Lower leg skin (tissue), 4 donors: ENCODE measurements at regions not wholly inside any gene's neighbourhood (a gene's known extent, or its start where the extent isn't known, plus 50 kb on each side); places are given as distances from the start of the nearest gene placed in this dataset.

Experiments used
- DNase-seq, 2 donors: peaks; one replicate each; pipeline ENCODE4 v3.0.0-alpha.2; 2019; ENCODE audit warnings: low spot score in 2 of 2
- H3K4me3 ChIP-seq: fragments of 200-600 bp; sonication (generic); 2 replicates; pipeline ENCODE4 v1.5.1; 2017; ENCODE audit warnings: mild to moderate bottlenecking, low read depth; ENCODE audit not compliant: poor library complexity, severe bottlenecking
- POLR2A ChIP-seq, 2 donors: fragments of 450-650 bp; IDR thresholded peaks; one replicate each; pipeline ENCODE4 v1.6.1; 2016 to 2017; ENCODE audit warnings: antibody characterized with exemption in 2 of 2, mild to moderate bottlenecking in 1 of 2, moderate library complexity in 1 of 2
- WGBS, 2 donors: methylation state at CpG; one replicate each; pipeline ENCODE4 v1.1.5; 2018; 5-methylcytosine and 5-hydroxymethylcytosine counted together
- intact Hi-C: fragments of 100-400 bp; cut with DNase I; formaldehyde crosslinking; loops from one replicate; pipeline ENCODE4 v1.15.0; 2023; ENCODE audit warnings: low total_unique reads
- TF ChIP-seq, protein P1 (sequence below), 3 donors: fragments of 450-650 bp; IDR thresholded peaks; one replicate each; pipeline ENCODE4 v1.5.1; 2016; ENCODE audit warnings: antibody characterized with exemption in 3 of 3, mild to moderate bottlenecking in 3 of 3, moderate library complexity in 2 of 3

DNA sequence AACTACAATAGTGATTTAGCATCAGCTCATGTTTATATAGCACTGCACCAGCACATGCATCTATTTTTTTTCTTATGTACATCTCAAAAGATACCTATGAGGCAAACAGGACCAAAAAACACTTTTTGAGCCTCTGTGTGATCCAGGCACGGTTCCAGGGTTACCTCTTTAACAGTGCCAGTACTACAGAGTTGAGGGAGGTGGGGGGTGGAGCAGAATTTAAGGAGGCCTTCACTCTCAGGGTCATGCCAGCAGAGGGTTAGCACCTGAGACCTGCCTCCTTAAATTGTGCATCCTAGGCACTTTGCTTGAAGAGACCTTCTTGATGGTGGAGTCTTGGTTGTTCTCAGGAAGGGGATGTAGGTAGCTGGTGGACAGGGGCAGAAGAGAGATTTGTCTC, 150.3 kb upstream of the TBL1XR1 start:
- WGBS, 2 donors: 57 to 69% methylated on average over 1 of the region's 1 CpG
- peak in 1 of 2 donors; percentile 29 for DNase-seq
- intact Hi-C loops: no loop called here

GRCh38 chr3:177348974-177349373, 151.7 kb upstream of the TBL1XR1 start:
- no peak for TF ChIP-seq POLR2A (IDR thresholded peaks at IDR 0.05)
- TF ChIP-seq, protein P1, sequence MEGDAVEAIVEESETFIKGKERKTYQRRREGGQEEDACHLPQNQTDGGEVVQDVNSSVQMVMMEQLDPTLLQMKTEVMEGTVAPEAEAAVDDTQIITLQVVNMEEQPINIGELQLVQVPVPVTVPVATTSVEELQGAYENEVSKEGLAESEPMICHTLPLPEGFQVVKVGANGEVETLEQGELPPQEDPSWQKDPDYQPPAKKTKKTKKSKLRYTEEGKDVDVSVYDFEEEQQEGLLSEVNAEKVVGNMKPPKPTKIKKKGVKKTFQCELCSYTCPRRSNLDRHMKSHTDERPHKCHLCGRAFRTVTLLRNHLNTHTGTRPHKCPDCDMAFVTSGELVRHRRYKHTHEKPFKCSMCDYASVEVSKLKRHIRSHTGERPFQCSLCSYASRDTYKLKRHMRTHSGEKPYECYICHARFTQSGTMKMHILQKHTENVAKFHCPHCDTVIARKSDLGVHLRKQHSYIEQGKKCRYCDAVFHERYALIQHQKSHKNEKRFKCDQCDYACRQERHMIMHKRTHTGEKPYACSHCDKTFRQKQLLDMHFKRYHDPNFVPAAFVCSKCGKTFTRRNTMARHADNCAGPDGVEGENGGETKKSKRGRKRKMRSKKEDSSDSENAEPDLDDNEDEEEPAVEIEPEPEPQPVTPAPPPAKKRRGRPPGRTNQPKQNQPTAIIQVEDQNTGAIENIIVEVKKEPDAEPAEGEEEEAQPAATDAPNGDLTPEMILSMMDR (IDR thresholded peaks at IDR 0.05): no peak
- WGBS, 2 donors: 76 to 87% methylated on average over 2 of the region's 2 CpGs
- intact Hi-C loops: no loop called here
- no peak overlapping the region for H3K4me3 ChIP-seq
- no peak for DNase-seq

More for the DNA sequence above, 150.3 kb upstream of the TBL1XR1 start:
- H3K4me3 ChIP-seq: no peak overlapping the region
- TF ChIP-seq, protein P1 (IDR thresholded peaks at IDR 0.05): no peak

DNA sequence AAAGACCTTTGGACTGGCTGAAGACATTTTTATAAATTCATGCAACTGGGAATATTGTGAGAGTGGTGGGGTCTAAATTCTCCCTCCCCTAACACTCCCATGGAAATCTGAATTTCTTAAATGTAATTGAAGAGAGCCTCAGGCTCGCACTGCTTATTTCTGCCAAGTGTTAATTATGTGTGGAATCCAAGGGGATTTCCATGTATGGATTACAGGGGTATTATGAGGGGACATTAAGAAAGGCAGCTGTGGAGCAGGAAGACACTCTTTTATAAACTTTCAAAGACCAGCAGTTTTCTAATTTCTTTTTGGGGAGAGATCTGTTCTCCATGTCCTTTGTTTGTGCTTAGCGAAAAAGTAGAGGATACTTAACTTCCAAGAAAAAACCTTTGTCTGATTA, 152.1 kb upstream of the TBL1XR1 start:
- 89 to 90% methylated on average over 2 of the region's 2 CpGs for WGBS, 2 donors

GRCh38 chr3:177350121-177350520, 152.8 kb upstream of the TBL1XR1 start:
- TF ChIP-seq, protein P1 (IDR thresholded peaks at IDR 0.05): no peak
- TF ChIP-seq POLR2A (IDR thresholded peaks at IDR 0.05): no peak
- DNase-seq: no peak
- H3K4me3 ChIP-seq: no peak overlapping the region
- intact Hi-C loops: no loop called here
- WGBS, 2 donors: 27 to 43% methylated on average over 2 of the region's 2 CpGs

More for the DNA sequence above, 152.1 kb upstream of the TBL1XR1 start:
- no peak for TF ChIP-seq POLR2A (IDR thresholded peaks at IDR 0.05)
- TF ChIP-seq, protein P1 (IDR thresholded peaks at IDR 0.05): no peak
- intact Hi-C loops: no loop called here
- no peak for DNase-seq
- no peak overlapping the region for H3K4me3 ChIP-seq

GRCh38 chr3:177351206-177351605, 153.9 kb upstream of the TBL1XR1 start:
- intact Hi-C loops: no loop called here
- peak in 1 of 2 donors; percentile 23 for DNase-seq
- 81 to 83% methylated on average over 1 of the region's 1 CpG for WGBS, 2 donors
- TF ChIP-seq POLR2A (IDR thresholded peaks at IDR 0.05): no peak
- TF ChIP-seq, protein P1 (IDR thresholded peaks at IDR 0.05): no peak
- no peak overlapping the region for H3K4me3 ChIP-seq

DNA sequence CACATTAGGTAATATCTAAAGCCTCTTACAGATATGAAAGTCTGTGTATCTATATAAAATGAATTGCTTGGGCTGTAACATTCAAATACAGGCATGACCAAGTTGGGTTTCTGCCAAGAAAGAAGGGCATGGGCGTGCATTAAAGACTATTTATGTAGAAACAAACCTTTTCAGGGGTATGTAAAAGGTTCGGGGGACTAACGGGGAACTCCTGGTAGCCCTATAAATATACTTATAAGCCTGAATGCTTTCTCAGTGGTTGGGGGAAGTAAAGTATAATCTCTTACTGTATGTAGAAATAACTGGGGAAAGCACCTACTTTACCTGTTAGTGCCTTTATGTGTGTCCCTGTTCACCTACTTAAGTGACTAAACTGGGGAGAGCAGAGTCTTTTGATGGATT, 154.5 kb upstream of the TBL1XR1 start:
- intact Hi-C loops: no loop called here
- 84 to 88% methylated on average over 3 of the region's 3 CpGs for WGBS, 2 donors
- no peak for TF ChIP-seq POLR2A (IDR thresholded peaks at IDR 0.05)
- TF ChIP-seq, protein P1 (IDR thresholded peaks at IDR 0.05): no peak
- H3K4me3 ChIP-seq: no peak overlapping the region
- no peak for DNase-seq
